Left ventricle myocardium inferior (tissue), 1 donor: ENCODE measurements at regions not wholly inside any gene's neighbourhood (a gene's known extent, or its start where the extent isn't known, plus 50 kb on each side); places are given as distances from the start of the nearest gene placed in this dataset.

Experiments used
- DNase-seq: peaks from one replicate; pipeline ENCODE4 v3.0.0-alpha.2; 2020
- H3K27ac ChIP-seq: fragments of 200-600 bp; replicated peaks from 2 replicates; pipeline ENCODE4 v1.8.0; 2021
- H3K27me3 ChIP-seq: fragments of 200-600 bp; 2 replicates; pipeline ENCODE4 v1.8.0; 2021; ENCODE audit warnings: low read depth
- H3K36me3 ChIP-seq: fragments of 200-600 bp; 2 replicates; pipeline ENCODE4 v1.8.0; 2021
- H3K4me1 ChIP-seq: fragments of 200-600 bp; 2 replicates; pipeline ENCODE4 v1.8.0; 2021
- H3K4me3 ChIP-seq: fragments of 200-600 bp; 2 replicates; pipeline ENCODE4 v1.8.0; 2021; ENCODE audit warnings: mild to moderate bottlenecking, moderate library complexity
- H3K9me3 ChIP-seq: fragments of 200-600 bp; replicated peaks from 2 replicates; pipeline ENCODE4 v1.8.0; 2021
- intact Hi-C: fragments of 100-400 bp; cut with micrococcal nuclease; formaldehyde crosslinking; loops from one replicate; pipeline ENCODE4 v1.11.0; 2022
- TF ChIP-seq, protein P1 (sequence below): fragments of 200-600 bp; IDR thresholded peaks from 2 replicates; pipeline ENCODE4 v1.8.0; 2021; ENCODE audit warnings: antibody characterized with exemption, mild to moderate bottlenecking, borderline replicate concordance
- donor health status: DM: no; HTN: yes; CAD: no; lungs with severe emphysema.

DNA sequence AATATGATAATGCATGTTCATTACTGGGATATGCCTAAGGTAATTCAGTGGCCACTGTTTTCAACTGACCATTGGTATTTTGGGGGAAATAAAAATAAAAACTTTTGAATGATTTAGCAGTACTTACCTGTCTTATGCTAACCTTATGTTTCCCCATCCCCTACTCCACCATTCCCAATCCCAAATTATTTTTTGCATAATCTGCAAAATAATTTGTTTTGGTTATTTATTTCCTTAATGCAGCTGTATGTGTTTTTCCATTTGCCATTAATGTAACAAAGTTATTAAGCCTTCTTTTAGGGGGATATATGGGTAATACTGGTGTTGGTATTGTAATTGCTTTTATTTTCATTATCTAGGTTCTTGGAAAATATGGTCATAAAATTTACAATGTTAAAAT is 213.9 kb upstream of the GULP1 start:
- Histone ChIP-seq H3K27ac (no peak overlapping the region), H3K36me3 (no peaks in the 10 kb centered on the region), H3K9me3 (peaks cover 16% of the 10 kb centered on the region), H3K4me3 (no peak overlapping the region), H3K27me3 (no peaks in the 10 kb centered on the region), H3K4me1 (no peaks in the 10 kb centered on the region)
- intact Hi-C loops = no loop called here
- TF ChIP-seq, protein P1, sequence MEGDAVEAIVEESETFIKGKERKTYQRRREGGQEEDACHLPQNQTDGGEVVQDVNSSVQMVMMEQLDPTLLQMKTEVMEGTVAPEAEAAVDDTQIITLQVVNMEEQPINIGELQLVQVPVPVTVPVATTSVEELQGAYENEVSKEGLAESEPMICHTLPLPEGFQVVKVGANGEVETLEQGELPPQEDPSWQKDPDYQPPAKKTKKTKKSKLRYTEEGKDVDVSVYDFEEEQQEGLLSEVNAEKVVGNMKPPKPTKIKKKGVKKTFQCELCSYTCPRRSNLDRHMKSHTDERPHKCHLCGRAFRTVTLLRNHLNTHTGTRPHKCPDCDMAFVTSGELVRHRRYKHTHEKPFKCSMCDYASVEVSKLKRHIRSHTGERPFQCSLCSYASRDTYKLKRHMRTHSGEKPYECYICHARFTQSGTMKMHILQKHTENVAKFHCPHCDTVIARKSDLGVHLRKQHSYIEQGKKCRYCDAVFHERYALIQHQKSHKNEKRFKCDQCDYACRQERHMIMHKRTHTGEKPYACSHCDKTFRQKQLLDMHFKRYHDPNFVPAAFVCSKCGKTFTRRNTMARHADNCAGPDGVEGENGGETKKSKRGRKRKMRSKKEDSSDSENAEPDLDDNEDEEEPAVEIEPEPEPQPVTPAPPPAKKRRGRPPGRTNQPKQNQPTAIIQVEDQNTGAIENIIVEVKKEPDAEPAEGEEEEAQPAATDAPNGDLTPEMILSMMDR = no peak
- no peak for DNase-seq

DNA sequence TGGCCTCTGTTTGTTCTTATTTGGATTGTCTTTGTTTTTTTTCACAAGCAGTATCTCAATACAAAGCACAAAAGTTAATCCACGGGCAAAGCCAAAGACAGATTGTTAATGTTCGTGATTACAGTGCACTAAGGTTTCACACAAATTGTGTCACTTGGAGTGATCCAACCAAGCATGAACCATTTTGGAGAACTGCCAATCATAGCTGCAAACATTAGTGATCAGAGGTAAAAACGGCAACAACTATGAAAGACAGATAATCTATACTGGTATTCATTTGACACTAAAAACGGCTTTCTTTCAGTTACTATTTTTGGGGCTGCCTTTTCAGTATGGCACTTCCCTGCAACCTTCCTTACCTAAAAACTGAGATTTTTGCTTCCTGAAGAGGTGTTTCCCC is 213.1 kb upstream of the GULP1 start:
- no peaks in the 10 kb centered on the region for H3K27me3 ChIP-seq
- H3K36me3 ChIP-seq = no peaks in the 10 kb centered on the region
- H3K4me3 ChIP-seq = no peak overlapping the region
- H3K27ac ChIP-seq = no peak overlapping the region
- H3K9me3 ChIP-seq = peaks cover 9% of the 10 kb centered on the region
- no peaks in the 10 kb centered on the region for H3K4me1 ChIP-seq
- TF ChIP-seq, protein P1 = no peak
- intact Hi-C loops = no loop called here
- no peak for DNase-seq

DNA sequence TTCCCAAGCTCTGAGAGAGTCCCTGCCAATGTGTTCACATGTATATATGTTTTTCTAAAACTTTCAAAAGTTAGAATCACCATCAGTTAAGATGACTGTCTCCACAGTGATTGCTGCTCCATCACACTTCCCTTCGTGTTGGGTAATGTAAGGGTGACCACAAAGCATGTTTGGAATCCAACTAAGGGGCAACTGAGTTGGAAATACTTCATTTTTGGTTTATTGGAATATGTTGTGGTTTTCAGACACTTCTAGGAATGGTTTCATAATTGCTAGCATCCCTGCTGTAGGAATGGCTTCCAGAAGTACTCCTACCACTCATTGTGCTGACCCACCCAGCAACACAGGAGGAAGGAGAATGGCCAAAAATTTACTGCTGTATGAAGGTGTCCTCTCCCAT is 212.5 kb upstream of the GULP1 start:
- TF ChIP-seq, protein P1 = no peak
- Histone ChIP-seq H3K4me1 (no peaks in the 10 kb centered on the region), H3K36me3 (no peaks in the 10 kb centered on the region), H3K4me3 (no peak overlapping the region), H3K27me3 (no peaks in the 10 kb centered on the region), H3K9me3 (peaks cover 2% of the 10 kb centered on the region), H3K27ac (no peak overlapping the region)
- DNase-seq = no peak
- intact Hi-C loops = no loop called here

DNA sequence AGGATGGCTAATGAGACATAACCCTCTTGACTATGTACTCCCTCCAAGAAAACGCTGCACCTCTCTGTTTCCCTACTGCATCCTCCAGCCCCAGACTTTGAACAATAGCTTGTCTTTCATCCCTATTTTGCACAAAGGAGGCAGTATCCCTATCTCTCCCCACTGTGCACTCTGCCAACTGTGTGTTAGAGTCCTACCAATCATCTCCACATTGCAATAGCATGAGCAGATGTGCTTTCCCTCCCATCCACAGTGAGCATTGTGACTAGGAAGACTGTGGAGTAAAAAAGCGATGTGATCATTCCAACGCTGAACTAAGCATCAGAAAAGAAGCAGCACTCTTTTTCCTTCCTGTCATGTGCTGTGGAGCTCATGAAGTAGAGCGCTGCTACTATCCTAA is 206.3 kb upstream of the GULP1 start:
- TF ChIP-seq, protein P1 = no peak
- Histone ChIP-seq H3K27me3 (no peaks in the 10 kb centered on the region), H3K9me3 (peaks cover 20% of the 10 kb centered on the region), H3K4me3 (no peak overlapping the region), H3K36me3 (no peaks in the 10 kb centered on the region), H3K27ac (no peak overlapping the region), H3K4me1 (no peaks in the 10 kb centered on the region)
- DNase-seq = no peak
- intact Hi-C loops = no loop called here

DNA sequence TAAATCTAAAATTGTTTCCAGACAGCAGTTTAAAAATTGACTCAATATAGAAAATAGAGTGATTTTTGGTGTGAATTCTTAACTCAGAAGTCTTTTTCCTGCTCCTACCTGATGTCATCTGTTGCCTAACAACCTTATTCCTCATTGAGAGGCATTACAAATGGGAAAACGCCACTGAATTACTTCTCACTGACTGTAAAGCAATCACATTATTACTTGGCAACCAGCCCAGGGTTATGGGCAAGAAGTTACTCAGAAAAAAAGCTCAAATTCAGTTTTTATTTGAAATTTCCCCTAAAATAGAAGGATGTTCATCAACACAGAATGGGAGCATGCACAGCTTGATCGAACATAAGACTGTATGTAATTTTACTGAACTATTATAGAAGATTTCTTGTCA is 201.8 kb upstream of the GULP1 start:
- Histone ChIP-seq H3K36me3 (no peaks in the 10 kb centered on the region), H3K27ac (no peak overlapping the region), H3K4me3 (no peak overlapping the region), H3K9me3 (peaks cover 20% of the 10 kb centered on the region), H3K4me1 (no peaks in the 10 kb centered on the region), H3K27me3 (no peaks in the 10 kb centered on the region)
- intact Hi-C loops = no loop called here
- DNase-seq = no peak
- TF ChIP-seq, protein P1 = no peak

DNA sequence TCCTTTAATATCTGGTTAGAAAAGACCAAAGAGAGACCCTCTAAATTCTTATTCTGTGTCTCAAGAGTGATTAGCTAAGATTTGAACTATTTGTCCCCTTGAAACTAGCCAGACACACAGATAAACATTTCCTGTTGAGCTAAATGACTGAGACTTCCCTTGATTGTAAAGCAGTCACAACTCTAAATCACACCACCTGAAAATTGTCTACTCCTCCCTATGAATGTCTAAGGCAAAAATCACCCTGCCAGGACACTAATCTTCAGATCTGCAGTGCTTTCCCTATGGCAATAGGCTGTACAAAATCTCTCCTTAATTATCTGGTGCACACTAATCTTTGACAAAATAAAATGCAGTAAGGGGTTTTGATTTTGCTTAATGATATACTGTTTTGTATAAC is 200.5 kb upstream of the GULP1 start:
- no peak for DNase-seq
- H3K9me3 ChIP-seq = peaks cover 20% of the 10 kb centered on the region
- H3K27me3 ChIP-seq = no peaks in the 10 kb centered on the region
- no peak overlapping the region for H3K27ac ChIP-seq
- intact Hi-C loops = no loop called here
- H3K4me1 ChIP-seq = no peaks in the 10 kb centered on the region
- no peaks in the 10 kb centered on the region for H3K36me3 ChIP-seq
- TF ChIP-seq, protein P1 = no peak
- H3K4me3 ChIP-seq = no peak overlapping the region
